Calu3 (cell line): ENCODE measurements at regions not wholly inside any gene's neighbourhood (a gene's known extent, or its start where the extent isn't known, plus 50 kb on each side); places are given as distances from the start of the nearest gene placed in this dataset.

Experiments used
- BruUV-seq: library from RNA; stranded (reverse); fragments of 400-500 nt; replicated peaks from 2 replicates; lab custom pipeline; 2021; lab: Mats Ljungman, UMichigan
- CTCF ChIA-PET: fragments of 300-600 bp; sonication (Branson Sonifier 250); formaldehyde crosslinking; loops from one replicate; lab custom pipeline; 2022; ENCODE audit warnings: antibody characterized with exemption; lab: Charles Lee
- DNase-seq: peaks from one replicate; pipeline ENCODE4 v3.0.0; 2022
- H3K27ac Mint-ChIP-seq: one replicate; pipeline ENCODE4 v1.8.0; 2022; ENCODE audit warnings: mixed read lengths; ENCODE audit not compliant: unreplicated experiment
- H3K27me3 Mint-ChIP-seq: one replicate; pipeline ENCODE4 v1.8.0; 2022; ENCODE audit warnings: mixed read lengths; ENCODE audit not compliant: unreplicated experiment
- H3K36me3 Mint-ChIP-seq: one replicate; pipeline ENCODE4 v1.8.0; 2022; ENCODE audit warnings: mild to moderate bottlenecking, moderate library complexity, mixed read lengths; ENCODE audit not compliant: insufficient read depth, unreplicated experiment
- H3K4me1 Mint-ChIP-seq: one replicate; pipeline ENCODE4 v1.8.0; 2022; ENCODE audit warnings: mild to moderate bottlenecking, low read depth, mixed read lengths; ENCODE audit not compliant: unreplicated experiment
- H3K4me3 Mint-ChIP-seq: one replicate; pipeline ENCODE4 v1.8.0; 2022; ENCODE audit warnings: mild to moderate bottlenecking, low read depth, moderate library complexity, mixed read lengths; ENCODE audit not compliant: unreplicated experiment
- H3K9me3 Mint-ChIP-seq: one replicate; pipeline ENCODE4 v1.8.0; 2022; ENCODE audit warnings: low read depth, mixed read lengths; ENCODE audit not compliant: unreplicated experiment
- CTCF ChIP-seq: fragments of 200-600 bp; IDR thresholded peaks from one replicate; pipeline ENCODE4 v1.8.0; 2022; ENCODE audit warnings: antibody characterized with exemption; ENCODE audit not compliant: unreplicated experiment
- intact Hi-C: fragments of 100-400 bp; cut with micrococcal nuclease; formaldehyde crosslinking; loops from one replicate; pipeline ENCODE4 v1.10.0; 2022; ENCODE audit not compliant: unreplicated experiment

- no TSS peak for BruUV-seq
- Mint-ChIP-seq H3K36me3 (no peaks in the 10 kb centered on the region), H3K27me3 (peaks cover 56% of the 10 kb centered on the region), H3K4me1 (peaks cover 8% of the 10 kb centered on the region), H3K27ac (no peak overlapping the region), H3K4me3 (no peak overlapping the region), H3K9me3 (no peaks in the 10 kb centered on the region)
- intact Hi-C loops: loop anchor here (10.0 kb wide), 2 partner anchors 565 to 795 kb away; no protein-coding TSS in a partner anchor
- no peak for DNase-seq
- CTCF ChIA-PET: interaction anchor here (1.0 to 2.4 kb wide), 2 partner anchors 176 to 183 kb away, joined by 3 to 6 read pairs; no protein-coding TSS in a partner anchor
- no peak for TF ChIP-seq CTCF
These were observed 152.9 kb upstream of the NAV2 start for GRCh38 chr11:19559746-19560145.

GRCh38 chr11:19558189-19558986 is 154.2 kb upstream of the NAV2 start:
- DNase-seq: no peak
- Mint-ChIP-seq H3K27ac (no peak overlapping the region), H3K27me3 (peaks cover 63% of the 10 kb centered on the region), H3K4me3 (no peak overlapping the region), H3K9me3 (no peaks in the 10 kb centered on the region), H3K36me3 (no peaks in the 10 kb centered on the region), H3K4me1 (peaks cover 8% of the 10 kb centered on the region)
- no TSS peak for BruUV-seq
- CTCF ChIA-PET: interaction anchor here (1.1 to 1.8 kb wide), 4 partner anchors 184 to 395 kb away, joined by 3 to 11 read pairs (median 6); no protein-coding TSS in a partner anchor
- intact Hi-C loops: loop anchor here (10.0 kb wide), 1 partner anchor 566 kb away; no protein-coding TSS in a partner anchor
- no peak for TF ChIP-seq CTCF

GRCh38 chr11:19557720-19558140 is 154.9 kb upstream of the NAV2 start:
- Mint-ChIP-seq H3K4me3 (no peak overlapping the region), H3K4me1 (peaks cover 8% of the 10 kb centered on the region), H3K36me3 (no peaks in the 10 kb centered on the region), H3K9me3 (no peaks in the 10 kb centered on the region), H3K27ac (no peak overlapping the region), H3K27me3 (peaks cover 59% of the 10 kb centered on the region)
- peak; percentile 85 for TF ChIP-seq CTCF
- no TSS peak for BruUV-seq
- intact Hi-C loops: loop anchor here (1.0 to 10.0 kb wide), 3 partner anchors 251 to 567 kb away; no protein-coding TSS in a partner anchor
- peak; percentile 87 for DNase-seq
- CTCF ChIA-PET: interaction anchor here (0.8 to 1.8 kb wide), 5 partner anchors 185 to 396 kb away, joined by 3 to 11 read pairs (median 4); no protein-coding TSS in a partner anchor

- H3K36me3 Mint-ChIP-seq: no peaks in the 10 kb centered on the region
- peaks cover 8% of the 10 kb centered on the region for H3K4me1 Mint-ChIP-seq
- H3K4me3 Mint-ChIP-seq: no peak overlapping the region
- H3K27ac Mint-ChIP-seq: no peak overlapping the region
- no TSS peak for BruUV-seq
- no peak for DNase-seq
- H3K9me3 Mint-ChIP-seq: no peaks in the 10 kb centered on the region
- intact Hi-C loops: loop anchor here (1.0 to 10.0 kb wide), 3 partner anchors 252 to 568 kb away; no protein-coding TSS in a partner anchor
- H3K27me3 Mint-ChIP-seq: peaks cover 59% of the 10 kb centered on the region
- CTCF ChIA-PET: interaction anchor here (0.8 to 1.8 kb wide), 5 partner anchors 186 to 397 kb away, joined by 3 to 11 read pairs (median 4); no protein-coding TSS in a partner anchor
- no peak for TF ChIP-seq CTCF
These were observed 155.5 kb upstream of the NAV2 start for GRCh38 chr11:19557185-19557584.
